ENCODE measurements at regions not wholly inside any gene's neighbourhood (a gene's known extent, or its start where the extent isn't known, plus 50 kb on each side); places are given as distances from the start of the nearest gene placed in this dataset.

DNA sequence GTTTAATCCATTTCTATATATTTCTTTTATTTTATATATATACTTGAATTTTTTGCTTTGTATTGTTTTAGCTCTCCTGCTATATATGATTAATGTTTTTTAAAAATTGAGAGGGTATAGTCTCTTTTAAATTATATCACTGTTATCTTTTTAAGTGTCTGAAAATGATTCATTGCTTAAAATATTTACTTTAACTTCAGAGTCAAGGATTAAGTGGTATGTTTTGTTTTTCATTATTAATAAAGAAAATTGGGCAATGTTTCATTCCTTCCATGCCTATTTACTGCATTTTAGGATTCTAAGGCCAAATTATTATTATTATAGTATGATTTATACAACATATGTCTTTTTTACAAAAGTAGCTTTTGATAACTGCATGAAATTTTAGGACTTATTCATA, 67.2 kb upstream of the THSD7A start:
- TF ChIP-seq, protein P1, sequence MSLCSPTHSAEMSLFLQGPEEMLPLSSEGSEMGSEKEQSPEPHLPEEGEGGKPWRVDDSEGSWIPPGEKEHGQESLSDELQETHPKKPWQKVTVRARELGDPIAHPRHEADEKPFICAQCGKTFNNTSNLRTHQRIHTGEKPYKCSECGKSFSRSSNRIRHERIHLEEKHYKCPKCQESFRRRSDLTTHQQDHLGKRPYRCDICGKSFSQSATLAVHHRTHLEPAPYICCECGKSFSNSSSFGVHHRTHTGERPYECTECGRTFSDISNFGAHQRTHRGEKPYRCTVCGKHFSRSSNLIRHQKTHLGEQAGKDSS (CRISPR knock-in tag; IDR thresholded peaks at IDR 0.05; ENCODE audit: borderline replicate concordance, low read depth) = no peak
- TF ChIP-seq ZNF776 (CRISPR knock-in tag; IDR thresholded peaks at IDR 0.05) (no peak), JUND (CRISPR knock-in tag; IDR thresholded peaks at IDR 0.05) (no peak), RFX3 (CRISPR knock-in tag; IDR thresholded peaks at IDR 0.05) (no peak), MXI1 (IDR thresholded peaks at IDR 0.05; ENCODE audit: borderline replicate concordance, low read depth, low read length) (no peak)
- TF ChIP-seq, protein P2, sequence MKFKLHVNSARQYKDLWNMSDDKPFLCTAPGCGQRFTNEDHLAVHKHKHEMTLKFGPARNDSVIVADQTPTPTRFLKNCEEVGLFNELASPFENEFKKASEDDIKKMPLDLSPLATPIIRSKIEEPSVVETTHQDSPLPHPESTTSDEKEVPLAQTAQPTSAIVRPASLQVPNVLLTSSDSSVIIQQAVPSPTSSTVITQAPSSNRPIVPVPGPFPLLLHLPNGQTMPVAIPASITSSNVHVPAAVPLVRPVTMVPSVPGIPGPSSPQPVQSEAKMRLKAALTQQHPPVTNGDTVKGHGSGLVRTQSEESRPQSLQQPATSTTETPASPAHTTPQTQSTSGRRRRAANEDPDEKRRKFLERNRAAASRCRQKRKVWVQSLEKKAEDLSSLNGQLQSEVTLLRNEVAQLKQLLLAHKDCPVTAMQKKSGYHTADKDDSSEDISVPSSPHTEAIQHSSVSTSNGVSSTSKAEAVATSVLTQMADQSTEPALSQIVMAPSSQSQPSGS (CRISPR knock-in tag; IDR thresholded peaks at IDR 0.05) = no peak
- TF ChIP-seq, protein P3, sequence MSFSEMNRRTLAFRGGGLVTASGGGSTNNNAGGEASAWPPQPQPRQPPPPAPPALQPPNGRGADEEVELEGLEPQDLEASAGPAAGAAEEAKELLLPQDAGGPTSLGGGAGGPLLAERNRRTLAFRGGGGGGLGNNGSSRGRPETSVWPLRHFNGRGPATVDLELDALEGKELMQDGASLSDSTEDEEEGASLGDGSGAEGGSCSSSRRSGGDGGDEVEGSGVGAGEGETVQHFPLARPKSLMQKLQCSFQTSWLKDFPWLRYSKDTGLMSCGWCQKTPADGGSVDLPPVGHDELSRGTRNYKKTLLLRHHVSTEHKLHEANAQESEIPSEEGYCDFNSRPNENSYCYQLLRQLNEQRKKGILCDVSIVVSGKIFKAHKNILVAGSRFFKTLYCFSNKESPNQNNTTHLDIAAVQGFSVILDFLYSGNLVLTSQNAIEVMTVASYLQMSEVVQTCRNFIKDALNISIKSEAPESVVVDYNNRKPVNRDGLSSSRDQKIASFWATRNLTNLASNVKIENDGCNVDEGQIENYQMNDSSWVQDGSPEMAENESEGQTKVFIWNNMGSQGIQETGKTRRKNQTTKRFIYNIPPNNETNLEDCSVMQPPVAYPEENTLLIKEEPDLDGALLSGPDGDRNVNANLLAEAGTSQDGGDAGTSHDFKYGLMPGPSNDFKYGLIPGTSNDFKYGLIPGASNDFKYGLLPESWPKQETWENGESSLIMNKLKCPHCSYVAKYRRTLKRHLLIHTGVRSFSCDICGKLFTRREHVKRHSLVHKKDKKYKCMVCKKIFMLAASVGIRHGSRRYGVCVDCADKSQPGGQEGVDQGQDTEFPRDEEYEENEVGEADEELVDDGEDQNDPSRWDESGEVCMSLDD (CRISPR knock-in tag; IDR thresholded peaks at IDR 0.05; ENCODE audit: borderline replicate concordance) = no peak
- TF ChIP-seq, protein P4, sequence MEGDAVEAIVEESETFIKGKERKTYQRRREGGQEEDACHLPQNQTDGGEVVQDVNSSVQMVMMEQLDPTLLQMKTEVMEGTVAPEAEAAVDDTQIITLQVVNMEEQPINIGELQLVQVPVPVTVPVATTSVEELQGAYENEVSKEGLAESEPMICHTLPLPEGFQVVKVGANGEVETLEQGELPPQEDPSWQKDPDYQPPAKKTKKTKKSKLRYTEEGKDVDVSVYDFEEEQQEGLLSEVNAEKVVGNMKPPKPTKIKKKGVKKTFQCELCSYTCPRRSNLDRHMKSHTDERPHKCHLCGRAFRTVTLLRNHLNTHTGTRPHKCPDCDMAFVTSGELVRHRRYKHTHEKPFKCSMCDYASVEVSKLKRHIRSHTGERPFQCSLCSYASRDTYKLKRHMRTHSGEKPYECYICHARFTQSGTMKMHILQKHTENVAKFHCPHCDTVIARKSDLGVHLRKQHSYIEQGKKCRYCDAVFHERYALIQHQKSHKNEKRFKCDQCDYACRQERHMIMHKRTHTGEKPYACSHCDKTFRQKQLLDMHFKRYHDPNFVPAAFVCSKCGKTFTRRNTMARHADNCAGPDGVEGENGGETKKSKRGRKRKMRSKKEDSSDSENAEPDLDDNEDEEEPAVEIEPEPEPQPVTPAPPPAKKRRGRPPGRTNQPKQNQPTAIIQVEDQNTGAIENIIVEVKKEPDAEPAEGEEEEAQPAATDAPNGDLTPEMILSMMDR (CRISPR knock-in tag; IDR thresholded peaks at IDR 0.05) = no peak

Data from HepG2 (cell line).